ENCODE measurements at regions not wholly inside any gene's neighbourhood (a gene's known extent, or its start where the extent isn't known, plus 50 kb on each side); places are given as distances from the start of the nearest gene placed in this dataset.
"Not testable (repeated sequence)": the region's sequence is repeated elsewhere in the genome, so short reads cannot be mapped to it uniquely, and the experiment has no call there.

GRCh38 chr6:156686301-156686994 lies 90.7 kb upstream of the ARID1B start:
- CTCF ChIA-PET, result interaction anchor here (0.6 to 1.2 kb wide), 4 partner anchors 9 to 1372 kb away, joined by 3 to 4 read pairs (median 3); no protein-coding TSS in a partner anchor
- peak overlapping the region; percentile 89 for H3K4me3 Mint-ChIP-seq
- H3K4me1 Mint-ChIP-seq, result peaks cover 18% of the 10 kb centered on the region
- POLR2A ChIA-PET, result interaction anchor here (1.0 to 4.0 kb wide), 6 partner anchors 84 to 335 kb away, joined by 3 to 45 read pairs (median 6); partner anchors contain the start of gene ARID1B
- no peaks in the 10 kb centered on the region for H3K36me3 Mint-ChIP-seq (ENCODE audit: low read depth)
- peaks cover 9% of the 10 kb centered on the region for H3K27me3 Mint-ChIP-seq
- no peaks in the 10 kb centered on the region for H3K9me3 Mint-ChIP-seq
- DNase-seq, result no peak
- peak overlapping the region; percentile 85 for H3K27ac Mint-ChIP-seq

- no peaks in the 10 kb centered on the region for H3K36me3 Mint-ChIP-seq (ENCODE audit: low read depth)
- no peaks in the 10 kb centered on the region for H3K9me3 Mint-ChIP-seq
- H3K27me3 Mint-ChIP-seq, result peaks cover 9% of the 10 kb centered on the region
- no peak for DNase-seq
- ChIA-PET CTCF (interaction anchor here (0.6 to 1.2 kb wide), 4 partner anchors 28 to 1371 kb away, joined by 3 to 4 read pairs (median 3); no protein-coding TSS in a partner anchor), POLR2A (interaction anchor here (1.0 to 4.0 kb wide), 6 partner anchors 85 to 335 kb away, joined by 3 to 45 read pairs (median 6); partner anchors contain the start of gene ARID1B)
- no peak overlapping the region for H3K27ac Mint-ChIP-seq
- H3K4me3 Mint-ChIP-seq, result peak overlapping the region; percentile 89
- peaks cover 18% of the 10 kb centered on the region for H3K4me1 Mint-ChIP-seq
Measured at GRCh38 chr6:156685823-156686222, 91.4 kb upstream of the ARID1B start.

- no peaks in the 10 kb centered on the region for H3K36me3 Mint-ChIP-seq (ENCODE audit: low read depth)
- H3K27me3 Mint-ChIP-seq, result peaks cover 9% of the 10 kb centered on the region
- no peak overlapping the region for H3K4me3 Mint-ChIP-seq
- ChIA-PET CTCF (no interaction called here), POLR2A (interaction anchor here (4.0 kb wide), 1 partner anchor 94 kb away, joined by 45 read pairs; the partner anchor contains the start of gene ARID1B)
- no peak overlapping the region for H3K27ac Mint-ChIP-seq
- peaks cover 18% of the 10 kb centered on the region for H3K4me1 Mint-ChIP-seq
- no peaks in the 10 kb centered on the region for H3K9me3 Mint-ChIP-seq
- DNase-seq, result no peak
Measured at GRCh38 chr6:156683821-156684220, 93.4 kb upstream of the ARID1B start.

- H3K27ac Mint-ChIP-seq, result no peak overlapping the region
- DNase-seq, result no peak
- CTCF ChIA-PET, result no interaction called here
- no peaks in the 10 kb centered on the region for H3K4me1 Mint-ChIP-seq
- no peak overlapping the region for H3K4me3 Mint-ChIP-seq
- H3K36me3 Mint-ChIP-seq (ENCODE audit: low read depth), result no peaks in the 10 kb centered on the region
- H3K9me3 Mint-ChIP-seq, result peaks cover 12% of the 10 kb centered on the region
- POLR2A ChIA-PET, result no interaction called here
- H3K27me3 Mint-ChIP-seq, result peaks cover 21% of the 10 kb centered on the region
Measured at GRCh38 chr6:156676721-156677120, 100.5 kb upstream of the ARID1B start.

GRCh38 chr6:156674197-156674596 lies 103.0 kb upstream of the ARID1B start:
- Mint-ChIP-seq H3K36me3 (ENCODE audit: low read depth) (no peaks in the 10 kb centered on the region), H3K9me3 (peaks cover 12% of the 10 kb centered on the region), H3K27me3 (peaks cover 21% of the 10 kb centered on the region), H3K4me3 (no peak overlapping the region), H3K27ac (no peak overlapping the region), H3K4me1 (no peaks in the 10 kb centered on the region)
- CTCF ChIA-PET, result no interaction called here
- DNase-seq, result no peak
- POLR2A ChIA-PET, result no interaction called here

- H3K27ac Mint-ChIP-seq; DNase-seq; POLR2A ChIA-PET; CTCF ChIA-PET; H3K9me3 Mint-ChIP-seq; H3K4me1 Mint-ChIP-seq; H3K36me3 Mint-ChIP-seq (ENCODE audit: low read depth); H3K4me3 Mint-ChIP-seq: not testable (repeated sequence)
- H3K27me3 Mint-ChIP-seq, result peaks cover 34% of the 10 kb centered on the region
Measured at GRCh38 chr6:156670097-156670496, 107.1 kb upstream of the ARID1B start.

- Mint-ChIP-seq H3K27ac (no peak overlapping the region), H3K4me3 (no peak overlapping the region), H3K27me3 (peaks cover 20% of the 10 kb centered on the region), H3K9me3 (no peaks in the 10 kb centered on the region), H3K36me3 (ENCODE audit: low read depth) (no peaks in the 10 kb centered on the region), H3K4me1 (peaks cover 13% of the 10 kb centered on the region)
- POLR2A ChIA-PET, result no interaction called here
- CTCF ChIA-PET, result no interaction called here
- DNase-seq, result no peak
Measured at GRCh38 chr6:156662025-156662445, 115.1 kb upstream of the ARID1B start.

GRCh38 chr6:156660389-156660788 lies 116.8 kb upstream of the ARID1B start:
- peaks cover 13% of the 10 kb centered on the region for H3K4me1 Mint-ChIP-seq
- no peaks in the 10 kb centered on the region for H3K36me3 Mint-ChIP-seq (ENCODE audit: low read depth)
- no peak overlapping the region for H3K27ac Mint-ChIP-seq
- POLR2A ChIA-PET, result no interaction called here
- H3K27me3 Mint-ChIP-seq, result peaks cover 11% of the 10 kb centered on the region
- no peaks in the 10 kb centered on the region for H3K9me3 Mint-ChIP-seq
- no peak for DNase-seq
- CTCF ChIA-PET, result interaction anchor here (0.6 to 2.2 kb wide), 2 partner anchors 95 to 107 kb away, joined by 3 to 8 read pairs; no protein-coding TSS in a partner anchor
- H3K4me3 Mint-ChIP-seq, result no peak overlapping the region

- Mint-ChIP-seq H3K27ac (no peak overlapping the region), H3K4me3 (no peak overlapping the region), H3K4me1 (peaks cover 13% of the 10 kb centered on the region), H3K9me3 (no peaks in the 10 kb centered on the region), H3K36me3 (ENCODE audit: low read depth) (no peaks in the 10 kb centered on the region), H3K27me3 (peaks cover 8% of the 10 kb centered on the region)
- ChIA-PET CTCF (interaction anchor here (0.6 to 2.2 kb wide), 3 partner anchors 26 to 106 kb away, joined by 3 to 8 read pairs (median 3); no protein-coding TSS in a partner anchor), POLR2A (no interaction called here)
- no peak for DNase-seq
Measured at GRCh38 chr6:156659822-156660198, 117.4 kb upstream of the ARID1B start.

GRCh38 chr6:156658966-156659821 lies 118.0 kb upstream of the ARID1B start:
- no peaks in the 10 kb centered on the region for H3K36me3 Mint-ChIP-seq (ENCODE audit: low read depth)
- DNase-seq, result no peak
- no peak overlapping the region for H3K4me3 Mint-ChIP-seq
- peaks cover 4% of the 10 kb centered on the region for H3K27me3 Mint-ChIP-seq
- ChIA-PET POLR2A (no interaction called here), CTCF (interaction anchor here (1.0 to 2.2 kb wide), 2 partner anchors 25 to 94 kb away, joined by 3 to 8 read pairs; no protein-coding TSS in a partner anchor)
- no peak overlapping the region for H3K27ac Mint-ChIP-seq
- H3K9me3 Mint-ChIP-seq, result no peaks in the 10 kb centered on the region
- H3K4me1 Mint-ChIP-seq, result peaks cover 13% of the 10 kb centered on the region

GRCh38 chr6:156658186-156658965 lies 118.8 kb upstream of the ARID1B start:
- no peak for DNase-seq
- H3K27me3 Mint-ChIP-seq, result peaks cover 4% of the 10 kb centered on the region
- ChIA-PET POLR2A (no interaction called here), CTCF (interaction anchor here (2.2 kb wide), 1 partner anchor 93 kb away, joined by 8 read pairs; no protein-coding TSS in a partner anchor)
- no peak overlapping the region for H3K27ac Mint-ChIP-seq
- H3K4me3 Mint-ChIP-seq, result no peak overlapping the region
- no peaks in the 10 kb centered on the region for H3K9me3 Mint-ChIP-seq
- H3K36me3 Mint-ChIP-seq (ENCODE audit: low read depth), result no peaks in the 10 kb centered on the region
- H3K4me1 Mint-ChIP-seq, result peaks cover 13% of the 10 kb centered on the region

- Mint-ChIP-seq H3K4me1 (peaks cover 13% of the 10 kb centered on the region), H3K27ac (no peak overlapping the region), H3K9me3 (no peaks in the 10 kb centered on the region), H3K4me3 (no peak overlapping the region), H3K27me3 (peaks cover 4% of the 10 kb centered on the region), H3K36me3 (ENCODE audit: low read depth) (no peaks in the 10 kb centered on the region)
- CTCF ChIA-PET, result interaction anchor here (1.3 kb wide), 1 partner anchor 93 kb away, joined by 4 read pairs; no protein-coding TSS in a partner anchor
- POLR2A ChIA-PET, result no interaction called here
- DNase-seq, result no peak
Measured at GRCh38 chr6:156657296-156657695, 119.9 kb upstream of the ARID1B start.

Data from activated CD4-positive, alpha-beta memory T cell treated with anti-CD3 and anti-CD28 coated beads, Interleukin-2, amount 10 ng/mL, durations not matched to agents 7 days and 5 days (primary cell).